H9 (cell line): ENCODE measurements at regions not wholly inside any gene's neighbourhood (a gene's known extent, or its start where the extent isn't known, plus 50 kb on each side); places are given as distances from the start of the nearest gene placed in this dataset.

Experiments
- DNase-seq: peaks from one replicate; pipeline ENCODE4 v3.0.0-alpha.2; 2017
- H2AFZ ChIP-seq: one replicate; pipeline ENCODE4 v1.6.1; 2013; ENCODE audit warnings: mild to moderate bottlenecking, low read length, control low read depth, moderate library complexity
- H2AK5ac ChIP-seq: 2 replicates; pipeline ENCODE4 v1.6.1; 2013; ENCODE audit warnings: low read length, control low read depth, mixed read lengths; ENCODE audit not compliant: insufficient read length
- H2BK120ac ChIP-seq: one replicate; pipeline ENCODE4 v1.6.1; 2013; ENCODE audit warnings: low read depth, mild to moderate bottlenecking, low read length, control low read depth, inconsistent platforms; ENCODE audit not compliant: poor library complexity, severe bottlenecking
- H2BK12ac ChIP-seq: 2 replicates; pipeline ENCODE4 v1.6.1; 2013; ENCODE audit warnings: low read length, control low read depth, mixed read lengths, low read depth; ENCODE audit not compliant: insufficient read length
- H2BK15ac ChIP-seq: 2 replicates; pipeline ENCODE4 v1.6.1; 2013; ENCODE audit warnings: low read depth, low read length, control low read depth
- H2BK20ac ChIP-seq: one replicate; pipeline ENCODE4 v1.6.1; 2013; ENCODE audit warnings: low read depth, mild to moderate bottlenecking, low read length, control low read depth, inconsistent platforms; ENCODE audit not compliant: poor library complexity, severe bottlenecking
- H2BK5ac ChIP-seq: 2 replicates; pipeline ENCODE4 v1.6.1; 2013; ENCODE audit warnings: low read length, control low read depth, mixed read lengths; ENCODE audit not compliant: insufficient read length
- H3K14ac ChIP-seq: 2 replicates; pipeline ENCODE4 v1.6.1; 2013; ENCODE audit warnings: low read length, control low read depth; ENCODE audit not compliant: insufficient read depth
- H3K18ac ChIP-seq: 2 replicates; pipeline ENCODE4 v1.6.1; 2013; ENCODE audit warnings: low read depth, mild to moderate bottlenecking, mixed read lengths, low read length, control low read depth; ENCODE audit not compliant: insufficient read length
- H3K23ac ChIP-seq: 2 replicates; pipeline ENCODE4 v1.6.1; 2013; ENCODE audit warnings: low read length, control low read depth, mixed read lengths, low read depth; ENCODE audit not compliant: insufficient read length
- H3K23me2 ChIP-seq: 2 replicates; pipeline ENCODE4 v1.6.1; 2013; ENCODE audit warnings: low read depth, mild to moderate bottlenecking, mixed read lengths, low read length, control low read depth; ENCODE audit not compliant: insufficient read length, poor library complexity, severe bottlenecking
- H3K27ac ChIP-seq: 2 replicates; pipeline ENCODE4 v1.5.1; 2013; ENCODE audit warnings: low read length, control low read depth, mixed read lengths, low read depth; ENCODE audit not compliant: insufficient read length
- H3K27me3 ChIP-seq: 2 replicates; pipeline ENCODE4 v1.6.1; 2013; ENCODE audit warnings: low read length, control low read depth, inconsistent platforms; ENCODE audit not compliant: insufficient read depth
- H3K4ac ChIP-seq: 2 replicates; pipeline ENCODE4 v1.6.1; 2013; ENCODE audit warnings: low read depth, mild to moderate bottlenecking, control low read depth, inconsistent platforms, low read length, moderate library complexity
- H3K4me1 ChIP-seq: 2 replicates; pipeline ENCODE4 v1.6.1; 2013; ENCODE audit warnings: low read length, control low read depth, inconsistent platforms; ENCODE audit not compliant: insufficient read depth
- H3K4me2 ChIP-seq: 2 replicates; pipeline ENCODE4 v1.6.1; 2013; ENCODE audit warnings: low read length, control low read depth, mixed read lengths; ENCODE audit not compliant: insufficient read length, insufficient read depth
- H3K56ac ChIP-seq: 2 replicates; pipeline ENCODE4 v1.6.1; 2013; ENCODE audit warnings: low read depth, mild to moderate bottlenecking, mixed read lengths, low read length, control low read depth; ENCODE audit not compliant: insufficient read length
- H3K79me1 ChIP-seq: 2 replicates; pipeline ENCODE4 v1.6.1; 2013; ENCODE audit warnings: low read depth, mild to moderate bottlenecking, moderate library complexity, low read length, control low read depth, inconsistent platforms; ENCODE audit not compliant: insufficient read depth, poor library complexity, severe bottlenecking
- H3K79me2 ChIP-seq: 2 replicates; pipeline ENCODE4 v1.6.1; 2013; ENCODE audit warnings: low read length, control low read depth, inconsistent platforms; ENCODE audit not compliant: insufficient read depth
- H3K9ac ChIP-seq: 2 replicates; pipeline ENCODE4 v1.6.1; 2013; ENCODE audit warnings: low read length, control low read depth, mixed read lengths; ENCODE audit not compliant: insufficient read length; ENCODE audit errors: extremely low read depth
- H3K9me3 ChIP-seq: one replicate; pipeline ENCODE4 v1.6.1; 2013; ENCODE audit warnings: low read depth, low read length, inconsistent platforms; ENCODE audit not compliant: control insufficient read depth
- H3T11ph ChIP-seq: one replicate; pipeline ENCODE4 v1.6.1; 2013; ENCODE audit warnings: mild to moderate bottlenecking, low read length, control low read depth, inconsistent platforms
- H4K20me1 ChIP-seq: one replicate; pipeline ENCODE4 v1.6.1; 2013; ENCODE audit not compliant: control insufficient read depth, insufficient read length, insufficient read depth
- H4K5ac ChIP-seq: 2 replicates; pipeline ENCODE4 v1.6.1; 2013; ENCODE audit warnings: low read depth, mild to moderate bottlenecking, mixed read lengths, low read length, control low read depth; ENCODE audit not compliant: insufficient read length
- H4K8ac ChIP-seq: replicated peaks from 2 replicates; pipeline ENCODE4 v1.6.1; 2013; ENCODE audit warnings: low read length, control low read depth, mixed read lengths, low read depth; ENCODE audit not compliant: insufficient read length
- H4K91ac ChIP-seq: 2 replicates; pipeline ENCODE4 v1.6.1; 2013; ENCODE audit warnings: low read depth, mild to moderate bottlenecking, moderate library complexity, mixed read lengths, low read length, control low read depth; ENCODE audit not compliant: insufficient read length
- H3K27ac Mint-ChIP-seq, 3 experiments: 2 replicates in 2 of 3; 3 replicates in 1 of 3; pipeline ENCODE4 v1.8.0; 2020 to 2021; ENCODE audit warnings: mixed read lengths in 3 of 3, mild to moderate bottlenecking in 1 of 3, moderate library complexity in 1 of 3
- H3K27me3 Mint-ChIP-seq: 2 replicates; pipeline ENCODE4 v1.8.0; 2021; ENCODE audit warnings: low read depth, mild to moderate bottlenecking, moderate library complexity, mixed read lengths
- H3K36me3 Mint-ChIP-seq, 3 experiments: 2 replicates in 2 of 3; 3 replicates in 1 of 3; pipeline ENCODE4 v1.8.0; 2020 to 2021; ENCODE audit warnings: low read depth in 3 of 3, mixed read lengths in 3 of 3; ENCODE audit not compliant: insufficient read depth in 1 of 3
- H3K4me1 Mint-ChIP-seq, 2 experiments: 2 replicates each; pipeline ENCODE4 v1.8.0; 2020; ENCODE audit warnings: mixed read lengths in 2 of 2
- H3K4me3 Mint-ChIP-seq, 2 experiments: 2 replicates in 1 of 2; 3 replicates in 1 of 2; pipeline ENCODE4 v1.8.0; 2020 to 2021; ENCODE audit warnings: mild to moderate bottlenecking in 2 of 2, mixed read lengths in 2 of 2, moderate library complexity in 1 of 2
- H3K9me3 Mint-ChIP-seq, 2 experiments: 2 replicates in 1 of 2; 3 replicates in 1 of 2; pipeline ENCODE4 v1.8.0; 2020; ENCODE audit warnings: mild to moderate bottlenecking in 2 of 2, mixed read lengths in 2 of 2, moderate library complexity in 1 of 2
- CTCF ChIP-seq: fragments of 200-600 bp; sonication (generic); conservative IDR thresholded peaks from 3 replicates; pipeline ENCODE4 v1.8.0; 2021; ENCODE audit warnings: antibody characterized with exemption, mild to moderate bottlenecking
- WGBS: extraction: QIAGEN DNeasy Blood & Tissue Kit; methylation state at CpG from one replicate; pipeline ENCODE4 v1.1.7; 2013; ENCODE audit warnings: missing lambda C conversion rate, low lambda C conversion rate, mixed read lengths; ENCODE audit not compliant: insufficient read length; ENCODE audit errors: extremely low coverage; 5-methylcytosine and 5-hydroxymethylcytosine counted together

- Mint-ChIP-seq H3K4me3 (no peak overlapping the region), H3K27me3 (peaks cover 52% of the 10 kb centered on the region), H3K27ac (no peak overlapping the region), H3K9me3 (no peaks in the 10 kb centered on the region; a peak in 1 of 5 replicates), H3K4me1 (peaks cover 19 to 22% of the 10 kb centered on the region in 2 experiments), H3K36me3 (no peaks in the 10 kb centered on the region)
- no CpG with 5 or more reads among the region's 6 CpGs for WGBS
- Histone ChIP-seq H4K20me1 (no peaks in the 10 kb centered on the region), H4K5ac (no peak overlapping the region), H3K27ac (no peak overlapping the region), H2BK120ac (no peak overlapping the region), H3K4me2 (no peak overlapping the region), H3K14ac (no peak overlapping the region), H3K4ac (no peak overlapping the region), H2BK5ac (no peak overlapping the region), H2AFZ (no peak overlapping the region), H4K8ac (no peak overlapping the region), H3K56ac (no peak overlapping the region), H3K4me1 (no peaks in the 10 kb centered on the region), H3K18ac (no peak overlapping the region), H3K79me2 (no peaks in the 10 kb centered on the region), H3T11ph (no peak overlapping the region), H3K23ac (no peak overlapping the region), H2BK15ac (no peak overlapping the region), H3K23me2 (no peaks in the 10 kb centered on the region), H3K27me3 (peaks cover 3% of the 10 kb centered on the region; the same call in 1 of the 2 replicates), H4K91ac (no peak overlapping the region), H3K79me1 (no peaks in the 10 kb centered on the region), H2AK5ac (no peak overlapping the region), H3K9me3 (no peaks in the 10 kb centered on the region), H2BK20ac (no peak overlapping the region), H3K9ac (no peak overlapping the region), H2BK12ac (no peak overlapping the region)
- DNase-seq, result no peak
- TF ChIP-seq CTCF, result no peak
These were observed 104.0 kb downstream of the HOXA1 start for GRCh38 chr7:26991796-26992195.
